Sigmoid colon (tissue), 4 donors: ENCODE measurements at regions not wholly inside any gene's neighbourhood (a gene's known extent, or its start where the extent isn't known, plus 50 kb on each side); places are given as distances from the start of the nearest gene placed in this dataset.

Source experiments
- POLR2A ChIP-seq, 2 donors: fragments of 450-650 bp; IDR thresholded peaks; one replicate each; pipeline ENCODE4 v1.6.1; 2016; ENCODE audit warnings: antibody characterized with exemption in 2 of 2, mild to moderate bottlenecking in 2 of 2, moderate library complexity in 2 of 2
- POLR2AphosphoS5 ChIP-seq, 4 donors: sonication (generic); formaldehyde crosslinking; IDR thresholded peaks; one replicate each; pipeline ENCODE4 v1.6.1; 2017; ENCODE audit warnings: antibody characterized with exemption in 4 of 4
- TF ChIP-seq, protein P1 (sequence below), 4 experiments: fragments of 450-650 bp in 3 of 4; fragments of 200-600 bp in 1 of 4; IDR thresholded peaks; one replicate each; pipeline ENCODE4 v1.5.1; 2016 to 2019; ENCODE audit warnings: antibody characterized with exemption in 4 of 4, mild to moderate bottlenecking in 3 of 4, moderate library complexity in 2 of 4

DNA sequence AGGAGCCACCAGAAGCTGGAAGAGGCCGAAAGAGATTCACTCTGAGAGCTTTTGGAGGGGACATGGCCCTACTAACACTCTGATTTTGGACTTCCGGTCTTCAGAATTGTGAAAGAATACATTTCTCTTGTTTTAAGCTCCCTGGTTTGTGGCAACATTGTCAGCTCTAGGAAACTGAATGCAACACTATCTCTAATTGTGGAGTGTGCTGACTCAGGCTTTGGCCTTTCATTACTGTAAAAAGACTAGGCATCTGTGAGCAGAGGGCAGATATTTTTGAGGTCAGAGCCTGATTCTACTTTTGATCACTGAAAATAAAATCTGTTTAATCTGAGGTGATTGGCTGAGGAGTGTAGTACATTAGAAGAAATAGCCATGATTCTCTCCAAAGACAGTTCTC, 185.4 kb upstream of the FAM98A start:
- TF ChIP-seq POLR2AphosphoS5 (IDR thresholded peaks at IDR 0.05): no peak
- no peak for TF ChIP-seq POLR2A (IDR thresholded peaks at IDR 0.05)
- TF ChIP-seq, protein P1, sequence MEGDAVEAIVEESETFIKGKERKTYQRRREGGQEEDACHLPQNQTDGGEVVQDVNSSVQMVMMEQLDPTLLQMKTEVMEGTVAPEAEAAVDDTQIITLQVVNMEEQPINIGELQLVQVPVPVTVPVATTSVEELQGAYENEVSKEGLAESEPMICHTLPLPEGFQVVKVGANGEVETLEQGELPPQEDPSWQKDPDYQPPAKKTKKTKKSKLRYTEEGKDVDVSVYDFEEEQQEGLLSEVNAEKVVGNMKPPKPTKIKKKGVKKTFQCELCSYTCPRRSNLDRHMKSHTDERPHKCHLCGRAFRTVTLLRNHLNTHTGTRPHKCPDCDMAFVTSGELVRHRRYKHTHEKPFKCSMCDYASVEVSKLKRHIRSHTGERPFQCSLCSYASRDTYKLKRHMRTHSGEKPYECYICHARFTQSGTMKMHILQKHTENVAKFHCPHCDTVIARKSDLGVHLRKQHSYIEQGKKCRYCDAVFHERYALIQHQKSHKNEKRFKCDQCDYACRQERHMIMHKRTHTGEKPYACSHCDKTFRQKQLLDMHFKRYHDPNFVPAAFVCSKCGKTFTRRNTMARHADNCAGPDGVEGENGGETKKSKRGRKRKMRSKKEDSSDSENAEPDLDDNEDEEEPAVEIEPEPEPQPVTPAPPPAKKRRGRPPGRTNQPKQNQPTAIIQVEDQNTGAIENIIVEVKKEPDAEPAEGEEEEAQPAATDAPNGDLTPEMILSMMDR (IDR thresholded peaks at IDR 0.05): no peak
